PC-9 (cell line): ENCODE measurements at regions not wholly inside any gene's neighbourhood (a gene's known extent, or its start where the extent isn't known, plus 50 kb on each side); places are given as distances from the start of the nearest gene placed in this dataset.
"Not testable (repeated sequence)": the region's sequence is repeated elsewhere in the genome, so short reads cannot be mapped to it uniquely, and the experiment has no call there.

Experiments
- BruUV-seq: library from RNA; stranded (reverse); fragments of 400-500 nt; replicated peaks from 2 replicates; lab custom pipeline; 2021; lab: Mats Ljungman, UMichigan
- CTCF ChIA-PET: fragments of 300-600 bp; sonication (Branson Sonifier 250); formaldehyde crosslinking; loops from one replicate; lab custom pipeline; 2022; ENCODE audit warnings: antibody characterized with exemption; lab: Charles Lee
- POLR2A ChIA-PET: fragments of 300-600 bp; sonication (Branson Sonifier 250); formaldehyde crosslinking; loops from one replicate; lab custom pipeline; 2022; ENCODE audit warnings: antibody characterized with exemption; ENCODE audit not compliant: unreplicated experiment; lab: Charles Lee
- DNase-seq, 2 experiments: peaks; one replicate each; pipeline versions ENCODE4 v3.0.0 to v3.0.0-alpha.2; 2015 to 2022; ENCODE audit warnings: mixed read lengths in 1 of 2
- H2AFZ ChIP-seq: fragments of 200-600 bp; sonication (generic); 2 replicates; pipeline ENCODE4 v1.8.1; 2017; ENCODE audit warnings: antibody characterized with exemption
- H3F3A ChIP-seq: fragments of 200-600 bp; sonication (generic); 2 replicates; pipeline ENCODE4 v1.8.1; 2017; ENCODE audit warnings: antibody characterized with exemption, mild to moderate bottlenecking, low read depth; ENCODE audit not compliant: insufficient read depth
- H3K27ac ChIP-seq: fragments of 200-600 bp; sonication (generic); 2 replicates; pipeline ENCODE4 v1.6.1; 2016; ENCODE audit warnings: mixed run types
- H3K27me3 ChIP-seq: fragments of 200-600 bp; sonication (generic); 2 replicates; pipeline ENCODE4 v1.6.1; 2016; ENCODE audit warnings: low read depth, mixed run types; ENCODE audit not compliant: insufficient read depth
- H3K36me3 ChIP-seq: fragments of 200-600 bp; sonication (generic); 2 replicates; pipeline ENCODE4 v1.6.1; 2016; ENCODE audit warnings: low read depth, mixed run types
- H3K4me1 ChIP-seq: fragments of 200-600 bp; sonication (generic); replicated peaks from 2 replicates; pipeline ENCODE4 v1.6.1; 2016; ENCODE audit warnings: mixed run types; ENCODE audit not compliant: insufficient read depth
- H3K4me2 ChIP-seq: fragments of 200-600 bp; sonication (generic); 2 replicates; pipeline ENCODE4 v1.6.1; 2017; ENCODE audit warnings: mixed run types
- H3K4me3 ChIP-seq: fragments of 200-600 bp; sonication (generic); 2 replicates; pipeline ENCODE4 v1.6.1; 2016; ENCODE audit warnings: mixed run types
- H3K79me2 ChIP-seq: fragments of 200-600 bp; sonication (generic); 2 replicates; pipeline ENCODE4 v1.6.1; 2017; ENCODE audit warnings: low read depth, mixed run types
- H3K9me2 ChIP-seq: fragments of 200-600 bp; sonication (generic); 2 replicates; pipeline ENCODE4 v1.8.1; 2017; ENCODE audit warnings: mild to moderate bottlenecking; ENCODE audit not compliant: insufficient read depth
- H3K9me3 ChIP-seq: fragments of 200-600 bp; sonication (generic); 2 replicates; pipeline ENCODE4 v1.8.1; 2016; ENCODE audit warnings: low read depth; ENCODE audit not compliant: insufficient read depth
- H4K20me1 ChIP-seq: fragments of 200-600 bp; sonication (generic); 2 replicates; pipeline ENCODE4 v1.8.1; 2017; ENCODE audit not compliant: insufficient read depth
- EZH2 ChIP-seq: fragments of 200-600 bp; sonication (generic); IDR thresholded peaks from 2 replicates; pipeline ENCODE4 v1.8.0; 2017; ENCODE audit warnings: antibody characterized with exemption, low read depth
- intact Hi-C: fragments of 100-400 bp; cut with micrococcal nuclease; formaldehyde crosslinking; loops from one replicate; pipeline ENCODE4 v1.10.0; 2022; ENCODE audit not compliant: unreplicated experiment
- TF ChIP-seq, protein P1 (sequence below): fragments of 200-600 bp; sonication (generic); conservative IDR thresholded peaks from 2 replicates; pipeline ENCODE4 v1.6.1; 2017; ENCODE audit warnings: mixed run types, antibody characterized with exemption, mild to moderate bottlenecking, moderate library complexity

GRCh38 chr5:174504266-174504726, 220.1 kb upstream of the MSX2 start:
- no peaks in the 10 kb centered on the region for H3K79me2 ChIP-seq
- H3K27ac ChIP-seq = no peak overlapping the region
- POLR2A ChIA-PET = no interaction called here
- H3K27me3 ChIP-seq = 0 out of 2 replicates have a peak, but pooled peaks cover under 1% of the 10 kb centered on the region
- no peak overlapping the region; the same call in 1 of the 2 replicates for H3K4me3 ChIP-seq
- peak overlapping the region; percentile 47 for H3K4me2 ChIP-seq
- H3F3A ChIP-seq = peaks cover 5% of the 10 kb centered on the region; the same call in 1 of the 2 replicates
- H2AFZ ChIP-seq = no peak overlapping the region
- CTCF ChIA-PET = no interaction called here
- intact Hi-C loops = no loop called here
- H3K36me3 ChIP-seq = no peaks in the 10 kb centered on the region
- BruUV-seq = no TSS peak
- no peaks in the 10 kb centered on the region for H3K9me2 ChIP-seq
- TF ChIP-seq, protein P1, sequence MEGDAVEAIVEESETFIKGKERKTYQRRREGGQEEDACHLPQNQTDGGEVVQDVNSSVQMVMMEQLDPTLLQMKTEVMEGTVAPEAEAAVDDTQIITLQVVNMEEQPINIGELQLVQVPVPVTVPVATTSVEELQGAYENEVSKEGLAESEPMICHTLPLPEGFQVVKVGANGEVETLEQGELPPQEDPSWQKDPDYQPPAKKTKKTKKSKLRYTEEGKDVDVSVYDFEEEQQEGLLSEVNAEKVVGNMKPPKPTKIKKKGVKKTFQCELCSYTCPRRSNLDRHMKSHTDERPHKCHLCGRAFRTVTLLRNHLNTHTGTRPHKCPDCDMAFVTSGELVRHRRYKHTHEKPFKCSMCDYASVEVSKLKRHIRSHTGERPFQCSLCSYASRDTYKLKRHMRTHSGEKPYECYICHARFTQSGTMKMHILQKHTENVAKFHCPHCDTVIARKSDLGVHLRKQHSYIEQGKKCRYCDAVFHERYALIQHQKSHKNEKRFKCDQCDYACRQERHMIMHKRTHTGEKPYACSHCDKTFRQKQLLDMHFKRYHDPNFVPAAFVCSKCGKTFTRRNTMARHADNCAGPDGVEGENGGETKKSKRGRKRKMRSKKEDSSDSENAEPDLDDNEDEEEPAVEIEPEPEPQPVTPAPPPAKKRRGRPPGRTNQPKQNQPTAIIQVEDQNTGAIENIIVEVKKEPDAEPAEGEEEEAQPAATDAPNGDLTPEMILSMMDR = no peak
- no peak for TF ChIP-seq EZH2
- peaks cover 9% of the 10 kb centered on the region; the same call in 1 of the 2 replicates for H3K4me1 ChIP-seq
- H3K9me3 ChIP-seq = no peaks in the 10 kb centered on the region
- no peak for DNase-seq
- no peaks in the 10 kb centered on the region for H4K20me1 ChIP-seq

DNA sequence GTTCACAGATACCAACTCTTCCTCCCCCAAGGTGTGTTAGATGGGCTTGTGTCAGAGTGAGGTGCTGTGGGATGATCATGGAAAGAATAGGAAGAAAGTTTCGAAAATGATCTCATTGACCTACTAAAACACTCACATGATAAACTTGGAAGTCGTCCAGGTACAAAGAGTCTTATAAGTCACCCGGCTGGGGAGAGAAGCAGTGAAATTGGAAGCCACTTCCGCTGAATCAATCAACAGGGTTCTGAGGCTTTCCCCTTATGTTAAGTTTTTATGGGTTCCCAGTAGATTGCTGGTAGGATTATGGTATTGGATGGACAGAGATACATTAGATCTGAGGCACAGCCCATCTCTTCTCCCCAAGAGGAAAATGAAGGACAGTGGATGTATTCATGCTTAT, 218.8 kb upstream of the MSX2 start:
- no peaks in the 10 kb centered on the region for H3K9me3 ChIP-seq
- H3K27ac ChIP-seq = no peak overlapping the region
- TF ChIP-seq EZH2 = no peak
- TF ChIP-seq, protein P1 = no peak
- no peaks in the 10 kb centered on the region for H3K36me3 ChIP-seq
- no peak overlapping the region for H3K4me3 ChIP-seq
- no peak for DNase-seq
- peaks cover 5% of the 10 kb centered on the region; the same call in 1 of the 2 replicates for H3F3A ChIP-seq
- H3K4me2 ChIP-seq = no peak overlapping the region
- BruUV-seq = no TSS peak
- H3K4me1 ChIP-seq = peaks cover 9% of the 10 kb centered on the region; the same call in 1 of the 2 replicates
- H3K79me2 ChIP-seq = no peaks in the 10 kb centered on the region
- POLR2A ChIA-PET = no interaction called here
- H3K27me3 ChIP-seq = 0 out of 2 replicates have a peak, but pooled peaks cover 6% of the 10 kb centered on the region
- intact Hi-C loops = no loop called here
- H3K9me2 ChIP-seq = no peaks in the 10 kb centered on the region
- no peak overlapping the region for H2AFZ ChIP-seq
- no peaks in the 10 kb centered on the region for H4K20me1 ChIP-seq
- CTCF ChIA-PET = no interaction called here

DNA sequence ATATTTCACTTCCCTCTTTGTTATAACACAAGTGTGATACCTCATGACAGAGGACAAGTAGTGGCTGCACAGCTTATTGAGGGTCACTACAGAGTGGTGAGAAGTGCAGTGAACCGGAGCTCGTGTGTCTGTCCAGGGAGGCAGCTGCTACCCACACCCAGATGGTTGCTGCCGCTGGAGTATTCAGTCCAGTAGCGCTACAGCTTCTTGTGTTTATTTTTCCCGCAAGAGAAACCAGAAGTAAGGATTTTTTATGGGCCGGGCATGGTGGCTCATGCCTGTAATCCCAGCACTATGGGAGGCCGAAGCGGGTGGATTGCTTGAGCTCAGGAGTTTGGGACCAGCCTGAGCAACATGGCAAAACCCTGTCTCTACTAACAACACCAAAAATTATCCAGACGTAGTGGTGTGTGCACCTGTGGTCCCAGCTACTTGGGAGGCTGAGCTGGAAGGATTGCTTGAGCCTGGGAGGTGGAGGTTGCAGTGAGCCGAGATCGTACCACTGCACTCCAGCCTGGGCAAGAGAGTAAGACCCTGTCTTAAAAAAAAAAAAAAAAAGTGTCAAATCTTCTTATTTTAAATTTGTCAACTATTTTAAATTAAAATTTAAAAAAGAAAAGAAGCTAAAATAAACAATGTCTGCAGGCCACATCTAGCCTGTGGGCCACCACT, 213.5 kb upstream of the MSX2 start:
- CTCF ChIA-PET = interaction anchor here (0.6 to 0.7 kb wide), 2 partner anchors 32 to 115 kb away, joined by 7 to 9 read pairs; no protein-coding TSS in a partner anchor
- H3F3A ChIP-seq, BruUV-seq, H3K9me2 ChIP-seq, POLR2A ChIA-PET, H4K20me1 ChIP-seq, H3K4me1 ChIP-seq, H3K79me2 ChIP-seq, H3K9me3 ChIP-seq, H3K27ac ChIP-seq, intact Hi-C loops, DNase-seq, H3K4me2 ChIP-seq, H3K4me3 ChIP-seq, H2AFZ ChIP-seq, H3K36me3 ChIP-seq: not testable (repeated sequence)
- peaks cover 37% of the 10 kb centered on the region for H3K27me3 ChIP-seq
